Lung (tissue), 11 donors: ENCODE measurements at regions not wholly inside any gene's neighbourhood (a gene's known extent, or its start where the extent isn't known, plus 50 kb on each side); places are given as distances from the start of the nearest gene placed in this dataset.

Experiments
- ATAC-seq: fragments of 200-7000 bp; cut with Tn5 transposase; one replicate; pipeline ENCODE4 v1.9.1; 2020; ENCODE audit warnings: moderate number of reproducible peaks; ENCODE audit not compliant: insufficient read depth, low FRiP score
- DNase-seq, 3 donors: peaks; one replicate each; pipeline ENCODE4 v3.0.0-alpha.2; 2013 to 2017
- H3K27ac ChIP-seq, 2 donors: one replicate each; pipeline ENCODE4 v1.5.1; 2013; ENCODE audit warnings: mild to moderate bottlenecking in 2 of 2, moderate library complexity in 2 of 2, control low read depth in 1 of 2, inconsistent platforms in 1 of 2, low read depth in 1 of 2, low read length in 1 of 2
- H3K27me3 ChIP-seq, 3 donors: one replicate each; pipeline ENCODE4 v1.5.1; 2013; ENCODE audit warnings: low read length in 2 of 3; ENCODE audit not compliant: control insufficient read depth in 3 of 3, insufficient read depth in 3 of 3
- H3K36me3 ChIP-seq, 4 donors: one replicate each; pipeline ENCODE4 v1.5.1; 2013; ENCODE audit warnings: low read length in 4 of 4, mild to moderate bottlenecking in 1 of 4, moderate library complexity in 1 of 4; ENCODE audit not compliant: control insufficient read depth in 4 of 4, insufficient read depth in 4 of 4
- H3K4me1 ChIP-seq, 5 donors: one replicate each; pipeline ENCODE4 v1.5.1; 2013; ENCODE audit warnings: low read length in 5 of 5, mild to moderate bottlenecking in 2 of 5, moderate library complexity in 1 of 5; ENCODE audit not compliant: control insufficient read depth in 5 of 5, insufficient read depth in 5 of 5
- H3K4me3 ChIP-seq: one replicate; pipeline ENCODE4 v1.5.1; 2013; ENCODE audit warnings: mild to moderate bottlenecking, control low read depth, moderate library complexity
- H3K9ac ChIP-seq, 2 donors: one replicate each; pipeline ENCODE4 v1.5.1; 2013; ENCODE audit warnings: low read length in 2 of 2, control low read depth in 1 of 2; ENCODE audit not compliant: insufficient read depth in 1 of 2
- H3K9me3 ChIP-seq, 4 donors: one replicate each; pipeline ENCODE4 v1.5.1; 2013; ENCODE audit warnings: low read length in 3 of 4, mild to moderate bottlenecking in 1 of 4, moderate library complexity in 1 of 4; ENCODE audit not compliant: control insufficient read depth in 4 of 4, insufficient read depth in 3 of 4
- CTCF ChIP-seq: IDR thresholded peaks from 2 replicates; pipeline ENCODE4 v1.5.1; 2012; ENCODE audit warnings: mild to moderate bottlenecking; ENCODE audit errors: control extremely low read depth, extremely low read depth
- whole genome bisulfite sequencing, 2 donors: extraction: QIAGEN DNeasy Blood & Tissue Kit; methylation state at CpG; one replicate each; pipeline ENCODE4 v1.1.7; 2013; 5-methylcytosine and 5-hydroxymethylcytosine counted together
- donor health status: control.
- donor health status: control.
- donor health status: Bipolar disorder and iron deficiency.
- donor health status: healthy.
- donor health status: DM: yes; HTN: yes; CAD: no.

DNA sequence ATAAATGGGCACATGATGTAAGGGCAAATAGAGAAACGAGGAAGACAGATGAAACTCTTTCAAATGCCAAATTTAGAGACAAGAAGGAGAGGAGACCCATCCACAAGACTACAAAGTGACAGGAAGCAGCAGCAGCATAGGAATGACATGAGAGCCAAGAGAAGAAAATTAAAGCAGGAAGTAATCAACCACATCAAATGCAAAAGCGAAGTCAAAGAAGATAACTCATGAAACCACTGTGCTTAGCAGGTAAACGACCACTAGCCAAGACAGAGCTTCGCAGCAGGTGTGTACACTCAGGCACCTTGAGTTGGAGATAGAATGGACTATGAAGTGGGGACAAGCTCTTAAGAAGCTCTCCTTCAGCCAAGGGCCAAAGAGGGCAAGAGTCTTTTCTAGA, 64.1 kb downstream of the KLF12 start:
- Histone ChIP-seq H3K9me3 (no peaks in the 10 kb centered on the region), H3K4me3 (no peak overlapping the region), H3K9ac (no peak overlapping the region), H3K27ac (no peak overlapping the region), H3K4me1 (peaks cover 0 to 16% (median 6%) of the 10 kb centered on the region in 5 donors), H3K36me3 (no peaks in the 10 kb centered on the region), H3K27me3 (no peaks in the 10 kb centered on the region)
- no peak for TF ChIP-seq CTCF
- no peak for ATAC-seq
- WGBS, 2 donors = 53 to 63% methylated on average over 4 of the region's 4 CpGs
- no peak for DNase-seq

- Histone ChIP-seq H3K9me3 (no peaks in the 10 kb centered on the region), H3K9ac (no peak overlapping the region), H3K27me3 (no peaks in the 10 kb centered on the region), H3K4me1 (peaks cover 0 to 19% (median 6%) of the 10 kb centered on the region in 5 donors), H3K36me3 (no peaks in the 10 kb centered on the region), H3K27ac (no peak overlapping the region), H3K4me3 (no peak overlapping the region)
- ATAC-seq (no peak), DNase-seq (no peak)
- no peak for TF ChIP-seq CTCF
- 93 to 97% methylated on average over 7 of the region's 7 CpGs for WGBS, 2 donors
Measured at GRCh38 chr13:74068471-74068870, 65.7 kb downstream of the KLF12 start.

- Histone ChIP-seq H3K9me3 (no peaks in the 10 kb centered on the region), H3K4me3 (no peak overlapping the region), H3K9ac (no peak overlapping the region), H3K4me1 (peaks cover 0 to 25% (median 6%) of the 10 kb centered on the region in 5 donors), H3K36me3 (no peaks in the 10 kb centered on the region), H3K27ac (no peak overlapping the region), H3K27me3 (no peaks in the 10 kb centered on the region)
- 89 to 91% methylated on average over 2 of the region's 2 CpGs for whole genome bisulfite sequencing, 2 donors
- DNase-seq (no peak), ATAC-seq (no peak)
- no peak for TF ChIP-seq CTCF
Measured at GRCh38 chr13:74067818-74068217, 66.4 kb downstream of the KLF12 start.

- no peak overlapping the region for H3K4me3 ChIP-seq
- DNase-seq (no peak), ATAC-seq (no peak)
- H3K4me1 ChIP-seq = peaks cover 0 to 34% (median 10%) of the 10 kb centered on the region in 5 donors
- H3K9ac ChIP-seq = no peak overlapping the region
- no peak overlapping the region for H3K27ac ChIP-seq
- TF ChIP-seq CTCF = no peak
- no peaks in the 10 kb centered on the region for H3K36me3 ChIP-seq
- H3K27me3 ChIP-seq = no peaks in the 10 kb centered on the region
- no peaks in the 10 kb centered on the region for H3K9me3 ChIP-seq
Measured at GRCh38 chr13:74066937-74067336, 67.3 kb downstream of the KLF12 start.
